Forelimb muscle (tissue), 1 donor: ENCODE measurements at regions not wholly inside any gene's neighbourhood (a gene's known extent, or its start where the extent isn't known, plus 50 kb on each side); places are given as distances from the start of the nearest gene placed in this dataset.
"Not testable (repeated sequence)": the region's sequence is repeated elsewhere in the genome, so short reads cannot be mapped to it uniquely, and the experiment has no call there.

Experiments
- DNase-seq: peaks from one replicate; pipeline ENCODE4 v3.0.0-alpha.2; 2013; ENCODE audit warnings: low read depth

DNA sequence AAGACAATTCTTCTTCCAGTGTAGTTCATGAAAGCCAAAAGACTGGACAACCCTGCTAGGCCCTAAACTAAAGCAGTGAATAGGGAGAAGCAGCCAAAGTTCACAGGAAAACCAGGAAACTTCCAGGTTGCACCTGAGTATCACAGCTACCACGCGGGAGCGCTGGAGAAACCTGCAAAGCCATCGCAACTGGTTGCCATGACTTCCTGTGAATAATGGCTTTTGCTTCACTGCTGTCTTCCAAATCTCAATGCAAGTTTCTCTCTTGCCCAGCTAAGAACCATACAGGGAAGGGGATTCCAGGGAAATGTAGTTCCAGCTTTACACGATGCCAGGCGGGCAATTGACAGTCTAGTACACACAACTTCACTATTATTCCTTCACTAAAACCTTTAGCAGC lies 114.1 kb downstream of the GXYLT1 start:
- no peak for DNase-seq

GRCh38 chr12:42027546-42027945 lies 117.1 kb downstream of the GXYLT1 start:
- no peak for DNase-seq

GRCh38 chr12:42024495-42024830 lies 120.2 kb downstream of the GXYLT1 start:
- no peak for DNase-seq

DNA sequence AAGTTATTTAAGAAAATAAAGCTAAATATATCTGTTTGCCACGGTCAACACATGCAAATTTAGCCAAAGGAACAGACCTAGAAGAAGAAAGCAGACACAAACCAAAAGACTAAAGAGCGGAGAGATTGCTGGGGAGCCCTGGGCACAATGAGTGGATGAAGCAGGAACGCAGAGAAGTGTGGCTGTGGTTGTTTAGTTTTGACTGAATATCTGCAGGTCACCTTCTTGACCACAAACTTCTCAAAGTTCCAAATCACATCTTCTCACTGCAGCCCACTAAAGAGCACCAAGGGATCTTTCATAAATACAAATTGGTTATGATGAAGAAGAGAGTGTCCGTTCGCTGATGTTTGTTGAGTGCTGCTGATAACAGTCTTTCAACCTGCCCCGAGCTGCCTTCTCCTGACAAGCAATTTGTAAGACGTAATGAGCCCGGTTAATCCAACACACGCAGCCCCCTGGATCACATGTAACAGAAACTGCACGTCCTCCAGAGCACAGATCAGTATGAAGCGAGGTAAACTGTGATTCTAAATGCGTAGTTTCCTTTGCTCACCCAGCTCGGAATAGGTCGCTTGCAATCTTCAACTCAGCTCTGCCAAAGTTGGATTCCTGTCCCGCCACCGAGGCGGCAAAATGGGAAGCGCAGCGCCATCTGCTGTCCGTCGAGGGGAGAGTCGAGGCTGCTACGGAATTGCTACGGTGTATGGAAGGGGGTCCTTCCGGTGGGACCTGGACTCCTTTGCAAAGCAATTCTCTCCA lies 120.8 kb downstream of the GXYLT1 start:
- DNase-seq = peak; percentile 66

DNA sequence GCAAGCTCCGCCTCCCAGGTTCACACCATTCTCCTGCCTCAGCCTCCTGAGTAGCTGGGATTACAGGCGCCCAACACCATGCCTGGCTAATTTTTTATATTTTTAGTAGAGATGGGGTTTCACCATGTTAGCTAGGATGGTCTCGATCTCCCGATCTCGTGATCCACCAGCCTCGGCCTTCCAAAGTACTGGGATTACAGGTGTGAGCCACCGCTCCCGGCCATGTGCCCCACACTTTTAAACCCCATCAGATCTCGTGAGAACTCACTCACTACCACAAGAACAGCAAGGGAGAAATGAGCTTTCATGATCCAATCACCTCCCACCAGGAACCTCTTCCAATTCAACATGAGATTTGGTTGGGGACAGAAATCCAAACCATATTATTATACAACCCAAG lies 122.7 kb downstream of the GXYLT1 start:
- DNase-seq = not testable (repeated sequence)

- DNase-seq = no peak
These were observed 123.2 kb downstream of the GXYLT1 start for GRCh38 chr12:42021469-42021868.

DNA sequence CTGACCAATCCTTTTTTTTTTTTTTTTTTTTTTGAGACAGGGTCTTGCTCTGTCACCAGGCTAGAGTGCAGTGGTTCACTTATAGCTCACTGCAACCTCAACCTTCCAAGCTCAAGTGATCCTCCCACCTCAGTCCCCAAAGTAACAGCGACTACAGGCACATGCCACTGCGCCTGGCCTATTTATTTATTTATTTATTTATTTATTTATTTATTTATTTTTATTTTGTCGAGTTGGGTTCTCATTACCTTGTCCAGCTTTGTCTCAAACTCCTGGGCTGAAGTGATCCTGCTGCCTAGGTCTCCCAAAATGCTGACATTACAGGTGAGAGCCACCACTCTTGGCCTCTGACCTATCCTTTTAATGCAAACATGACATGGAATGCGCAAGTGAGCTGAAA lies 124.4 kb downstream of the GXYLT1 start:
- no peak for DNase-seq

DNA sequence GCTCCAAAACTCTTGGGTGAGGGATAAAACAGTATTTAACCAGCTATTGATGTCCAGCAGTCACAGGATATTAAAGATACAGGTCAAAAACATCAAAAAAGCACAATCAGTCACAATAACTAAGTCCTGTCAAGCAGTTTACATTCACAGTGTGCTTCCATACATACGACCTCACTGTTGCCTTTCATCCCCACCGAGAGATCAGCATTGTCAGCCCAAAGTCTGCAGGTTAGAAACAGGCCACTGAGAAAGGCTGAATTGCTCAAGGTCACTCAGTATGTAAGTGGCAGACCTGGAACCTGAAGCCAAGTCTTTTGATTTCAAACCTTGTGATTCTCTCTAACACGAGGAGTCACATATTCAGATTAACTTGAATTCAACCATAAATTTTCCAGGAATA lies 124.9 kb downstream of the GXYLT1 start:
- no peak for DNase-seq

DNA sequence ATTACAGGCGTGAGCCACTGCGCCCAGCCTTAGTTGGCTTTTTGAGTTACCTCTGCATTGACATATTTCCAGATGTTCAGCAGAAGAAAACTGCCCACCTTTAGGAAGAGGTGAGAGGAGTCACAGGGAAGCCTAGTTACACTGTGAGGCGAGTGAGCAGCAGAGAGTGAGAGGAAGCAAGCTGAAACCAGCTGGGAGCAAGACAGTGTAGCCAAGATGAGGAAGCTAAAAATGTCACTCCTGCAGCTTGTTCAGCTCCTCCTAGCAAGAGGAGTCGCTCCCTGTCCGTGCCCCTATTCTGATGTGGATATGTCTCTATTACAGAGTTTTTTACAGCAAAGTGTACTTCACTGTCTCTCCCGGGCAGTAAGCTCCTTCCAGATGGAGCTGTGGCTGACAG lies 127.6 kb downstream of the GXYLT1 start:
- DNase-seq = no peak

GRCh38 chr12:42015051-42015461 lies 129.6 kb downstream of the GXYLT1 start:
- no peak for DNase-seq

DNA sequence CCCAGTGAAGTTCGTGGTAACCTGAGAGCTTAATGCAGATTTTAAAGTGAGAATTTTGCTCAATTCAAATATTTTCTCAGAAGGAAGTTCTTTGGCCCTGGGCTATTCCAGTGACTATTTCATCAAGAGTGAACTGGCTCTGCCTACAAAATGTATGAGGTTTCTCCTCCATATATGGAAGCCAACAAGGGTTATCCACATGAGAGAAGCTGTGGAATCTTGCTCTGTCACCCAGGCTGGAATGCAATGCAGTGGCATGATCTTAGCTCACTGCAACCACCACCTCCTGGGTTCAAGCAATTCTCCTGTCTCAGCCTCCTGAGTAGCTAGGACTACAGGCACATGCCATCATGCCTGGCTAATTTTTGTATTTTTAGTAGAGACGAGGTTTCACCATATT lies 132.2 kb downstream of the GXYLT1 start:
- DNase-seq = not testable (repeated sequence)

GRCh38 chr12:42010715-42011114 lies 134.0 kb downstream of the GXYLT1 start:
- no peak for DNase-seq

GRCh38 chr12:42010257-42010656 lies 134.4 kb downstream of the GXYLT1 start:
- no peak for DNase-seq

DNA sequence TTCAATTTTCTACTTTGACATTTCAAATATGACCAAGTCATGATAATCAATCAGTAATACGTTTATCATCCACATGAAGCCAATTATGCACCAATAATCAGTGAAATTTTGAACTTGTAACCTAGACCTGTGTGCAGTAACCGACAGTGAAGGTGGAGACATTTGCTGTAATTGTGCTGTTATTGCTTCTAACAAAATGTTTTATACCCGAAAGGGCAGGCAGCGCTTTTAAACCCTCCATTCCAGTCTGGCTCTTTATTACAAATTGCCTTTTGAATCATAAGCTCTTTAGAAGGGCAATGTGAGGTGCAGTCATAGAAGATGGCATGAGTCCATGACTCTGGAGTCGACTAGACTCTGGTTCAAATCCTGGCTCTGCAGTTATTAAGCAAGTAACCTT lies 135.7 kb downstream of the GXYLT1 start:
- no peak for DNase-seq

GRCh38 chr12:42003031-42003430 lies 141.6 kb downstream of the GXYLT1 start:
- DNase-seq = no peak

DNA sequence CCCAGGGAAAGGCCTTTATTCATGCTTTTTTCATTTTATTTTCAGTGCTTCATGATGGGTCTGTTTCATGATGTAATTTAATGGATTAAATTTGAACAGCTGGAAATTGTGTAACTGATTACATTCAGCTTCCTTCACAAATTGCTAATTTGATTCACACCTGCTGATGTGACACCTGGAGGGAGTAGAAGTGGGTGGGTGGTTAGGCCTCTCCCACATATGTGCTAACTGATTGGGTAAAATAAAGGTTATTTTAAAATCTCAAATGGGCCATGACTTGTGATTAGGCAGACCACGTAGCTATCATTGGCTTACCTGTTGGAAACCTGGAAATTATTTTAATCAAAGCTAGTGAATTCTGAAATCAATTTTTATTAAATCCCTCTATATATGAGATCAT lies 142.1 kb downstream of the GXYLT1 start:
- no peak for DNase-seq

DNA sequence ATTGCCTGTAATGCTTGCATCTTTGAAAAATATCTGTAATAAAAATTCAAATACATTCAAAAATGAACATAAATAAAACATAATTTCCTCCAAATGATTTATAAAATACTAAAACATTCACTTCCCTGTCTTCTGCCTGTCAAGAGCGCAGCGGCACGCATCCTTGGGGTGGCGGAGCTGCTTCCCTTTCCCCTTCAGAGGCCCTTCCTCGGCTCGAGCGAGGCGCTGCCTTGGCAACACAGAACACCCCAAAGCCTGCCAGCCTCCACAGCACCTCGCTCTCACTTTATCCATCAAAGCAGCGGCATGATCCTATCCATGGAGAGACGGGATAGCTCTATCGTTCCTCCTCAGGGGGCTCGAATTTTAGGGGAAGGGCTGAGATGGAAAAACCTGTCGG lies 146.2 kb downstream of the GXYLT1 start:
- no peak for DNase-seq

- no peak for DNase-seq
These were observed 151.4 kb downstream of the GXYLT1 start for GRCh38 chr12:41993283-41993682.

GRCh38 chr12:41992692-41993215 lies 151.9 kb downstream of the GXYLT1 start:
- no peak for DNase-seq

GRCh38 chr12:41992022-41992421 lies 152.7 kb downstream of the GXYLT1 start:
- DNase-seq = no peak

GRCh38 chr12:41988715-41989114 lies 156.0 kb downstream of the GXYLT1 start:
- DNase-seq = no peak

DNA sequence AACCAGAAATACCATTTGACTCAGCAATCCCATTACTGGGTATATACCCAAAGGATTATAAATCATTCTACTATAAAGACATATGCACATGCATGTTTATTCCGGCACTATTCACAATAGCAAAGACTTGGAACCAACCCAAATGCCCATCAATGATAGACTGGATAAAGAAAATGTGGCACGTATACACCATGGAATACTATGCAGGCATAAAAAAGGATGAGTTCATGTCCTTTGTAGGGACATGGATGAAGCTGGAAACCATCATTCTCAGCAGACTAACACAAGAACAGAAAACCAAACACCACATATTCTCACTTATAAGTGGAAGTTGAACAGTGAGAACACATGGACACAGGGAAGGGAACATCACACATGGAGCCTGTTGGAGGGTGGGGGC lies 158.2 kb downstream of the GXYLT1 start:
- not testable (repeated sequence) for DNase-seq

- no peak for DNase-seq
These were observed 160.8 kb downstream of the GXYLT1 start for GRCh38 chr12:41983856-41984255.

- DNase-seq = no peak
These were observed 161.3 kb downstream of the GXYLT1 start for GRCh38 chr12:41983394-41983793.
